RWPE2 (cell line): ENCODE measurements at regions not wholly inside any gene's neighbourhood (a gene's known extent, or its start where the extent isn't known, plus 50 kb on each side); places are given as distances from the start of the nearest gene placed in this dataset.

ENCODE experiments used
- ATAC-seq: fragments of 200-7000 bp; cut with Tn5 transposase; 3 replicates; pipeline ENCODE4 v1.9.1; 2021; ENCODE audit warnings: low read depth
- DNase-seq: peaks from one replicate; pipeline ENCODE4 v3.0.0-alpha.2; 2020; ENCODE audit warnings: low spot score
- H3K27ac ChIP-seq: fragments of 450-650 bp; 2 replicates; pipeline ENCODE4 v1.5.1; 2017; ENCODE audit warnings: mild to moderate bottlenecking; ENCODE audit not compliant: poor library complexity, severe bottlenecking
- H3K27me3 ChIP-seq: fragments of 250-450 bp; sonication (Bioruptor Pico); 2 replicates; pipeline ENCODE4 v1.5.1; 2021; ENCODE audit warnings: mild to moderate bottlenecking, moderate library complexity; ENCODE audit not compliant: insufficient read depth, poor library complexity, severe bottlenecking
- H3K36me3 ChIP-seq: fragments of 250-450 bp; sonication (Bioruptor Pico); 2 replicates; pipeline ENCODE4 v1.5.1; 2020; ENCODE audit warnings: low read depth, mild to moderate bottlenecking, moderate library complexity
- H3K4me1 ChIP-seq: fragments of 250-450 bp; sonication (Bioruptor Pico); 2 replicates; pipeline ENCODE4 v1.5.1; 2021; ENCODE audit warnings: mild to moderate bottlenecking, moderate library complexity; ENCODE audit not compliant: insufficient read depth, poor library complexity, severe bottlenecking
- H3K4me3 ChIP-seq: fragments of 250-450 bp; sonication (Bioruptor Pico); 2 replicates; pipeline ENCODE4 v1.5.1; 2021; ENCODE audit warnings: mild to moderate bottlenecking, moderate library complexity; ENCODE audit not compliant: severe bottlenecking
- H3K9me3 ChIP-seq: fragments of 250-450 bp; sonication (Bioruptor Pico); 2 replicates; pipeline ENCODE4 v1.5.1; 2021; ENCODE audit warnings: mild to moderate bottlenecking, moderate library complexity; ENCODE audit not compliant: severe bottlenecking
- CTCF ChIP-seq: fragments of 450-650 bp; IDR thresholded peaks from one replicate; pipeline ENCODE4 v1.5.1; 2017; ENCODE audit warnings: mild to moderate bottlenecking, moderate library complexity; ENCODE audit not compliant: poor library complexity, severe bottlenecking

GRCh38 chr18:43870626-43871025 is 593.3 kb upstream of the SYT4 start:
- Histone ChIP-seq H3K27me3 (no peaks in the 10 kb centered on the region), H3K36me3 (no peaks in the 10 kb centered on the region), H3K4me3 (no peak overlapping the region), H3K4me1 (no peaks in the 10 kb centered on the region), H3K9me3 (no peaks in the 10 kb centered on the region), H3K27ac (no peak overlapping the region)
- no peak for TF ChIP-seq CTCF
- ATAC-seq (no peak), DNase-seq (no peak)

- no peaks in the 10 kb centered on the region for H3K36me3 ChIP-seq
- H3K27me3 ChIP-seq: no peaks in the 10 kb centered on the region
- no peaks in the 10 kb centered on the region for H3K4me1 ChIP-seq
- H3K27ac ChIP-seq: no peak overlapping the region
- no peak for TF ChIP-seq CTCF
- no peak for DNase-seq
- no peak for ATAC-seq
- H3K9me3 ChIP-seq: no peaks in the 10 kb centered on the region
- H3K4me3 ChIP-seq: no peak overlapping the region
These were observed 598.2 kb upstream of the SYT4 start for GRCh38 chr18:43875511-43875910.

GRCh38 chr18:43876286-43876685 is 599.0 kb upstream of the SYT4 start:
- no peak for TF ChIP-seq CTCF

GRCh38 chr18:43876748-43877147 is 599.5 kb upstream of the SYT4 start:
- H3K27me3 ChIP-seq: no peaks in the 10 kb centered on the region
- H3K4me3 ChIP-seq: no peak overlapping the region
- no peak for TF ChIP-seq CTCF
- no peaks in the 10 kb centered on the region for H3K36me3 ChIP-seq
- H3K27ac ChIP-seq: no peak overlapping the region
- H3K9me3 ChIP-seq: no peaks in the 10 kb centered on the region
- ATAC-seq: no peak
- H3K4me1 ChIP-seq: no peaks in the 10 kb centered on the region
- DNase-seq: no peak

More at GRCh38 chr18:43876286-43876685, 599.0 kb upstream of the SYT4 start:
- no peaks in the 10 kb centered on the region for H3K9me3 ChIP-seq
- no peak for ATAC-seq
- H3K27ac ChIP-seq: no peak overlapping the region
- H3K4me1 ChIP-seq: no peaks in the 10 kb centered on the region
- no peak for DNase-seq
- no peaks in the 10 kb centered on the region for H3K27me3 ChIP-seq
- H3K36me3 ChIP-seq: no peaks in the 10 kb centered on the region
- no peak overlapping the region for H3K4me3 ChIP-seq

- ATAC-seq (no peak), DNase-seq (no peak)
- no peaks in the 10 kb centered on the region for H3K4me1 ChIP-seq
- no peaks in the 10 kb centered on the region for H3K9me3 ChIP-seq
- TF ChIP-seq CTCF: no peak
- H3K27me3 ChIP-seq: no peaks in the 10 kb centered on the region
- H3K27ac ChIP-seq: no peak overlapping the region
- no peak overlapping the region for H3K4me3 ChIP-seq
- no peaks in the 10 kb centered on the region for H3K36me3 ChIP-seq
These were observed 600.5 kb upstream of the SYT4 start for GRCh38 chr18:43877616-43878321.
